HG03469 (cell line): ENCODE measurements at regions not wholly inside any gene's neighbourhood (a gene's known extent, or its start where the extent isn't known, plus 50 kb on each side); places are given as distances from the start of the nearest gene placed in this dataset.
A peak's percentile ranks its signal among the peaks of the same experiment; 100 is the strongest.
"Not testable (repeated sequence)": the region's sequence is repeated elsewhere in the genome, so short reads cannot be mapped to it uniquely, and the experiment has no call there.

ENCODE experiments used
- ATAC-seq: cut with Tn5 transposase; IDR thresholded peaks from one replicate; pipeline ENCODE4 v1.9.1; 2021; ENCODE audit warnings: mild to moderate bottlenecking, moderate library complexity, moderate number of reproducible peaks; ENCODE audit not compliant: unreplicated experiment

DNA sequence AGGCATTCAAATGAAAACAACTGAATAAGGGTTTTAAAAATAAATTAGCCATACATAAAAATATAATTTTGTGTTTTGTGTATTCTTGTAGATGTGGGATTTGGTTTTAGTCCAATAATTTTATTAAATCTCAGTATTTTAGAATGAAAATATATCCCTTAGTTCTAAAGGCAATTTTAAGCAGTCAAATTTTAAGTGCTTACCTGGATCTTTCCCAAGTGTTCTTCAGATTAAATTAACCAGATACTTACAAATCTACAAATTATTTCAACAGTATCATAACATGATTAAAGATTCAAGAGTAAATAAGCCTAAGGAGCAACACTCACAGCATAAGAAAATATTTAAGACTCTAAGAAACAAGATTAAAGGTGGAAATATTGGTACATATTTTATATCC, 275.0 kb upstream of the RBMS3 start:
- no peak for ATAC-seq

DNA sequence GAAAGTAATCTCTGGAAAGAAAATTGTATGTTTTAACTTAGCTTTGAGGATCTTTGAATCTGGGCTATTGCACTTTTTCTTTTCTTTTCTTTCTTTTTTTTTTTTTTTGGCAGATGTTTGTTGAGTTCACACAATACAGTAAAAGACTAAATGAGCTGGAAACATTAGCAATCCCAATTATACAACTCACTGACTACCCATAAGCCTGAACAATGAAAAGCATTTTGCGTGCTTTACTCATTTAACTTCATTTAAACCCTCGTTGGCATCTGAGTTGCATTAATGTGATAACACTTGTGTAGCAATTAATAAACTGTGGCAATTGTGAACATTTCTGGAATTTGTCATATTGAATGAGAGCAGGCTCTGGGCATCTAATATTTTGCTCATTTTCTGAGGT, 269.4 kb upstream of the RBMS3 start:
- no peak for ATAC-seq

DNA sequence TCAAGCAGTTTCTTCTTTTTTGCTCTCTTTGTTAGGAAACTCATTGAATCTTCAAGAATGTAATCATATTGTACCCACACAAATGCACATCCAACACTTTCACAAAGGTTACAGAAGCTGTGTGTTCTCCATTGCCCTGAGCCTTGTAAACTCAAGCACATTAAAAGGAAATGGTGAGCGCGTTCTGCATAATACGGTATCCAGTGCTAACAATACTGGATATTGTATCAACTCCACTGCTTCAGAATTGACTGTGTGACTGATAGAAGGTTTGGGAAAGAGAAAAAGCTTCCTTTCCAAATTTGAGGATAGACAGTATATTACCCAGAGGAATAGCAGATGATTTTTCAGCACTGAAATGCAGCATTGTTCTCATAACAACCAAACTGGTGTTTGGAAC, 268.9 kb upstream of the RBMS3 start:
- no peak for ATAC-seq

DNA sequence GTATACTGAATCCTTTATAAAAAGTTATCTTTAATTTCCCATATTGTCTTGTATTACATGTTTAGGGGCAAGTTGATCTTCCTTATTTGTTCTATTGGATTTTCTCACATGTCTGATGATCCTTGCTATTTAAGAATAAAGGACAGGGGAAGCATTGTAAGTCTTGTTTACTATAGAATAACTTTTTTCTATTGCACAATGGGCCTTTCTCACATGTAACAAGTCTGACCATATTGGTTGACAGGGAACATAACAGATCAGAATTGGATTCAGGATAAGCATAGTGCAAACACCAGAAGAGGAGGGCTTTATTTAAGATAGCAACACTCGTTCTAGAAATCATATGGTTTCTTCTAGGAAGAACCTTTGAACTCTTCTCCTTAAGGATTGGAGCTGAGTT, 257.9 kb upstream of the RBMS3 start:
- no peak for ATAC-seq

DNA sequence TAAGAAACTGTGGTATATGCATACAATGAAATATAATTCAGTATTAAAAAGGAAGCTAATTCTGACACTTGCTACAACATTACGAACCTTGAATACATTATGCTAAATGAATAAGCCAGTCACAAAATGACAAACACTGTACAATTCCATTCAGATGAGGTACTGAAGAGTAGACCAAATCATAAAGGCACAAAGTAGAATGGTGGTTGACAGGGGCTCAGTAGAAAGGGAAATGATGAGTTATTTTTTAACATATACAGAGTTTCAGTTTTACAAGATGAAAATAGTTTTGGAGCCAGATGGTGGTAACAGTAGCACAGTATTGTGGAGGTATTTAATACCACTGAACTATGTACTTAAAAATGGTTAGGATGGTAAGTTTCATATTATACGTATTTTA, 254.6 kb upstream of the RBMS3 start:
- ATAC-seq = peak; percentile 98

DNA sequence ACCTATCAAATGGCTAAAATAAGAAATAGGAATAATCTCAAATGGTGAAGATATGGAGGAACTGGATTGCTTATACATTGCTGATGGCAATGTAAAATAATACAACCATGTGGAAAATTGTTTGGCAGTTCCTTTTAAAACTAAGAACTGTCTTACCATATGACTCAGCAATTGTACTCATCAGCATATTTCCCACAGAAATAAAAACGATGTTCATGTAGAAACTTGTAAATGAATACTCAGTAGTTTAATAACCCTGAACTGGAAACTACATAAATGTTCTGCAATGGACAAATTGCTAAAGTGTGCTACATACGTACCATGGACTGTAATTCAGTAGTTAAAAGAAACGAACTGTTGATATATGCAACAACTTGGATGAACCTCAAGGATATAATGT, 253.9 kb upstream of the RBMS3 start:
- ATAC-seq = peak; percentile 28

DNA sequence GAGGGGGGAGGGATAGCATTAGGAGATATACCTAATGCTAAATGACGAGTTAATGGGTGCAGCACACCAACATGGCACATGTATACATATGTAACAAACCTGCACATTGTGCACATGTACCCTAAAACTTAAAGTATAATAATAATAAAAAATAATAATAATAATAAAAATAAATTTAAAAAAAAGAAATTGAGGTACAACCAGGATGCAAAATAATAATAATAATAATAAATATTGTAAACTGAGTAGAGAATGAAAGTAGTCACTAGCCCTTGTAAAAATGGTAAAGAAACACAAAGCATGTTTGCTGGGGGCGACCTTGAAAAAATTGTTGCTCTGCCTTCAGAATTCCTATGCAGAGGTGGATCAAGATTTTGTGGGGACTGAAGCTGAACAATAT, 249.7 kb upstream of the RBMS3 start:
- not testable (repeated sequence) for ATAC-seq

DNA sequence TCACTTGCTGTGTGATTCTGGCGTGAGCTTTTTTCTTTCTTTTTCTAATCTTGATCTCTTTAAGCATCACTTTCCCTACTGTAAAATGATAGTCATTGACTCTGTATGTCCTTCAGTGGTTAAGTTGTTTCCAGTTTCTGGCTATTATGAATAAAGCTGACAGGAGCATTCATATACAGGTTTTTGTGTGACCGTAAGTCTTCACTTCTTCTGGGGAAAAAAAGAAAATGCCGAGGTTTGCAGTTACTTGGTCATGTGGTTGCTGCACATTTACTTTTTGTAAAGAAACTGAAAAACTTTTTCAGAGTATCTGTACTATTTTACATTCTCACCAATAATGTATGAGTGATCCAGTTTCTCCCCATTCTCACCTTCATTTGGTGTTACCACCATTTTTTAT, 247.4 kb upstream of the RBMS3 start:
- no peak for ATAC-seq

DNA sequence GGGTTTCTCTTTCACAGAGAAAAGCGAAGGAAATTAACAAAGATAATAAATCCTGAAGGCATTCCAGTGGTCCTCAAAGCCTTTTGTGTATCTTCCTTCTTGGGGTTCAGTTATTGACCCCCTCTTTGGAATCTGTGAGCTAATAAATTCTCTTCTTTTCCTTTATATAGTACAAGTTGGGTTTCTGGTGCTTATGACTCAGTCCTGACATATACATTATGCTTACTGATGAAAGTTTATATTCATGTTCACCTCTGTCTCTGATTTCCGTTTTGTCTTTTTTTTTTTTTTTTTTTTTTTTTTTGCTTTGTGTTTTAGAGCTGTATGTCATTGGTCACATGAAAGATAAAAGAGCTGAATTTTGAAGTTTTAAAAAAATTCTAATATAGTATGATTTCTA, 230.7 kb upstream of the RBMS3 start:
- no peak for ATAC-seq

DNA sequence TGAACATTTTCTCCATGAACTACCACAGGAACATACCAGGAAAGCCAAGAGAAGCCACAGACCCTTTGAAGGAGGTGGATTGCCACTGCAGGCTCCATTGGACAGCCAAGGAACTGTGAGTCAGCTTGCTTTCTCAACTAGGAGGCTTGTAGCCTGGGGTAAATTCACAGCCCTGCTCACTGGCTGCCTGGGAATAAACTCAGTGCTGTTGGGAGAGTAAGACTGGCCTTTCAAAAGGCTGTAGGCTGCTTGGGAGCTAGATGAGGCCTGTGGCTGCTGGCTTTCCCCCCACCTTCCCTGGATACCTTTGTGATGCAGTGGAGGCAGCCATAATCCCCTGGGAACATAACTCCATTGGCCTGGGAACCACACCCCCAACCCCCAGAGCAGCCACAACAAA, 223.5 kb upstream of the RBMS3 start:
- ATAC-seq = no peak

DNA sequence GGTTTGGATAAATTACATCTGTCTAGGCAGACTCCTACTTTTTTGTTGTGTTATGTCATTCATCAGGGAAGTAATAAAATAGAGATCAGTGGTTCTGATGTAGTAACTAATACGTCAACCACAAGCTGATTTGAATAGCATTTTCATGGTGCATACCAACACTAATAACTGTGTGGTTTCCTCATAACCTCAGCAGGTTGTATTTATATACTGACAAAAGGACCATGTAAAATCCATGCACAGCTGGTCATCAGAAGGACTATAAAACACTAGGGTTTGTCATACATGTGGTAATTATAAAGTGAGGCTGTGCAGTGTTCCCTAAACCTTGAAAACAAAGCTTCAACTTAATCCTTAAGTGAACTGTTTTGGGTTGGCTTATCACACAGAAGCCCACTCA, 216.8 kb upstream of the RBMS3 start:
- ATAC-seq = no peak

DNA sequence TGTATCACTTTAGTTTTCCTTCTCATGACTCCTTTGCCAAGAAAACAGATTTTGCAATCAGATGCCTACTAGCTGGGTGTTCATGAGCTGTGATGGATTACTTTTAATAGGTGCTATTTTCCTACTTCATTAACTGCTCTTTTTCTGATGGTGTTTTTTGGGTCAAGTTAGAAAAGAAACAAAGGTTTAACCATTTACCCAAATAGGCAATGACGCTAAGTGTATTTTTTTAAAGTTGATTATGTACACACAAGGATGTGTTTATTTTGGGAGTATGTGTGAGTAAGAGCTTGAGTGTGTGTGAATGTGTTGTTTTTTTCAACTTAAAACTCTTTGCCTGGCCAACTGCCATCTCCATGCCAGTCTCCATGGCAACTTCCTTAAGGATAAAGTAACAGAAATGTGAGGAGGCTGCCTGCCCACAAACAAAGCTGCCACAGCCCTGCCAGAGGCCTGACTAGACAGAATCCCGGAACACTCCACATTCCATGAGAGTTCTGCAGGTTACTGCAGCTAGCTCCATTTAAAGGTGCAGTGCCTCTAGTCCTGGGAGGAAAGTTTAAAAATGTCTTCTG, 215.6 kb upstream of the RBMS3 start:
- ATAC-seq = no peak

DNA sequence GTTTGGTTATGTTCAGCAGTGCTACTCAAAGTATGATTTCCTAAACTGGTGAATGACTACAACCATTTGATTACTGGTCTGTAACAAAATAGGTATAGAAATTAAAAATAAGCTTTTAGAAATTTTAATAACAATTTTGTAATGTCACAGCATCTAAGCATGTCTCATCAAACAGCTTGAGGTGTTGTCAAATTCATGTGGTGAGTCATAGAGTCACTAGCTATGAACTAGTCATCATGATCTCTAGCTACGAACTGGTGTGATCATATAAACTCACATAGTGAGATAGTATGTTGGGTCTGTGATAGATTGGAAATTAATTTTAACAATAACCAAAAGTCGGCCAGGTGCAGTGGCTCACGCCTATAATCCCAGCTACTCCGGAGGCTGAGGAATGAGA, 213.9 kb upstream of the RBMS3 start:
- ATAC-seq = no peak

DNA sequence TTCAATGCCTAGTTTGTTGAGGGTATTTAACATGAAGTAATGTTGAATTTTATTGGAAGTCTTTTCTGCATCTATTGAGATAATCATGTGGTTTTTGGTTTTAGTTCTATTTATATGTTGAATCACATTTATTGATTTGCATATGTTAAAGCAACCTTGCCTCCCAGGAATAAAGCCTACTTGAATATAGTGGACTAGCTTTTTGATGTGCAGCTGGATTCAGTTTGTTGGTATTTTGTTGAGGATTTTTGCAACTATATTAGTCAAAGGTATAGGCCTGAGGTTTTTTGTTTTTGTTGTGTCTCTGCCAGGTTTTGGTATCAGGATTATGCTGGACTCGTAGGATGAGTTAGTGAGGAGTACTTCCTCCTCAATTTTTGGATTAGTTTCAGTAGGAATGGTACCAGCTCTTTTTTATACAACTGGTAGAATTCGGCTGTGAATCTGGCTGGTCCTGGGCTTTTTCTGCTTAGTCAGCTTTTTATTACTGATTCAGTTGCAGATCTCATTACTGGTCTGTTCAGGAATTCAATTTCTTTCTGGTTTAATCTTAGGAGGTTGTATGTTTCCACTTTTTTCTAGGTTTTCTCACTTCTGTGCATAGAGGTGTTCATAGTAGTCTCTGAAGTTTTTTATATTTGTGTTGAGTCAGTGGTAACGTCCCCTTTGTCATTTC, 209.8 kb upstream of the RBMS3 start:
- ATAC-seq = no peak

DNA sequence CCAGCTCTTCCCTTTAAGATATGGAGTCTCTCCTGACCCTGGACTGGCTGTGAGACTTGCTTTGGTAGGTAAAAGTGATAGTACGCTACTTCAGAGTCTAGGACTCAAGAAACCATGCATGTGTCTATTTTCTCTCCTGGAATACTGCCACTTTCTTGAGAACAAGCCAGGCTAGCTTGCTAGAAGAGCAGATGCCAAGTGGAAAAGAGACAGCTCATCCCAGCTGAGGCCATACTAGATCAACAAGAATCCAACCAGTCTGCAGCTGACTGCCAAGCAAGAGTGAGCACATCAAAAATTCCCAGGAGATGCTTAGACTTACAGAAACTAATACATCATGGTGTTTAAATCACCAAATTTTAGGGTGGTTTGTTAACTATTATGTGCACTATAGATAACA, 208.3 kb upstream of the RBMS3 start:
- no peak for ATAC-seq

DNA sequence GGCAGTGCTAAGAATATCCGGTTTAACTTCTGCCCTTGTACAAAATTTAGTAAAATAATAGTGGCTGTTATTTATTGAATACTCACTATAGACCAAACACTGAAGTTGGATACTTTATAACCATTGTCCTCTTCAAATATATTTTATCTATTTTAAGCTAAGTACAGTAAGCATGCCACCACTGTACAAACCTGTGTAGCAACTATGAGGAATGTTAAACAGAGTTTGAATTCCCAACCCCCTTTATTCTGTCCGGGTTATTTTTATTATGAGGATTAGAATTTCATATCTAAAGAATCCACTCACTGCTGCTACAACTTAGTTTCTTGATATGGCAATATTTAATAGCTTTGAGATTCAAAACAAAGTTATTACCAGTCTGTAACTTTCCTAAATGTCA, 203.5 kb upstream of the RBMS3 start:
- ATAC-seq = no peak

DNA sequence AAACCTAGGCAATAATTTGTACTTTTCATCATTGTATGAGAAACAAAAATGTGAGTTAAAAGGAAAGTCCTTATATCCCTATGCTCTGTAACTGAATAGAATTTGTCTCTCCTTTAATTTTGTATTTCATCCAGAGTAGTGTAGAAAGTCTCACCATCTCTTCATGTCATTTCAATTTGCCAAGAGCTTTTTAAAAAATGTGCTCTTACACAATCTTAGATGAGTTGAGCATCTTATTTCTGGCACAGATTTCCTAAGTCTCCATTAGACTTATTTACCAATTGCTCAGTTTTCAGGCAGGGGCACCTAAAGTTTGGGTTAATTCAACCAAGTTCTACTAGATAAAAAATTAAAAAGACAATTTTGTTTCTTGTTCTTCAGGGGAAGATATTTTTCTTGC, 201.5 kb upstream of the RBMS3 start:
- no peak for ATAC-seq

DNA sequence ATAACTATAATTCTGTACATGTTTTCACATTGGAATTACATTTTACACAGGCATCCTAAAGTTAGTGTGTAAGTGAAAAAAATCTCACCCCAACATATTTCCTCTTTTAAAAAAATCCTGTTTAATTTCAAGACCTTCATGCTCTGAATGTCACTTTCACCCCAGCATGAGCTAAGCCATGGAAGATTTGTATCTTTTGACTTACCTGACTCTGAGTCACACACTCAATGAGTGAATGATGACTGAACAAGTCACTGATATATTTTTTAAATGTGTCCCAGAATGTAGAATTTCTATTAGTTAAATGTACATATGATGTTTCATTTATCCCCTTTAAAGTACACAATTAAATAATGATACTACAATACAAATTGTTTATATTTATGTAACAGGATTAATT, 199.9 kb upstream of the RBMS3 start:
- ATAC-seq = no peak

DNA sequence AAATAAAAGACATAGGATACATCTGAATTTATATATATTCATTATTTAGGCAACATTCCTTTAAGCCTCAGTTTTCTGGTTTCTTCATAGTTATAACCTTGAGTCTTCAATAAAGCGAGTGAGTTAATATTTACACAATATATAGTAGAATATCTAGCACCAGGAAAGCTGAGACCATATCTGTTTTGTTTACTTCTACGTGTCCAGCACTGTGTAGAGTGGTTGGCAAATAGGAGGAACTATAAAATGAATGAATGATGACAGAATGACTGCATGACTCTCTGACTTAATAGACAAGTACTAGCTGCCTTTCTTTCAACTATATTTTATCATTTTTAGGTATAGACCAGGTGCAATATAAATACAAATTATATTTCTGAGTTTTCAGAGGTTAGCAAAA, 197.8 kb upstream of the RBMS3 start:
- no peak for ATAC-seq

DNA sequence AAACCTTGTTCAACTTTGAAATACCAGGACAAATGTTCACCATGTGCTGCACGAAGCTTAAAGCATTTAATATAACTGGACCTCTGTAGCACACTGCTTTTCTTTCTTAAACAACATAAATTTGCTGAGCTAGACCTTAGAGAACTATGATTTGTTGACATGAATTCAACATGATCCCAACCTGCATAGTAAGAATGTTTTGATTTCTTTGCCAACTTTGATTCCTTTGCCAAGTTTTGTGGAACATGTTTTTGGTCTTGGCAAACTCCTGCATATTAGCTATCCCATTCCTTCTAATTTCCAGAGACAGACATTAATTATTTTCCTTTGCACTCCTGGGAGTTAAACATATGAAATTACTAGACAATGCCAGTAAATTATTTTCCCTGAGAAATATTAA, 197.2 kb upstream of the RBMS3 start:
- ATAC-seq = no peak

DNA sequence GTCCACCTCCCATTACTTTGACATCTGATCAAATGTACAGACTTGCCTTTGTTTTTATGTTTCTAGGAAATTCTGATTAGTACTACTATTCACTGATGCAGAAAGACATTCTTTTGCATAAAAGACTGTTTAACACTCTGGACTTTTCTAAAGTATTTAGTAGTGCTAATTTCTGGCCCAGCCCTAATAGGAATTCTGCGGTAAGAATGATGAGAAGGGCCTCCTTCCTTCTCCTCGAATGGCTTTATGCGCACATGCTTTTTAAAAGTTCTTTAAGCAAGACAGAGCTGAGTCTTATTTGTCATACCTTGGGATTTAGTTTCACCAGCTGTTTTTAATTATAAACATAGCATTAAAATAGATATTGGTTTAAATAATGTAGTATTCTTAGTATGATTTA, 192.3 kb upstream of the RBMS3 start:
- ATAC-seq = no peak

DNA sequence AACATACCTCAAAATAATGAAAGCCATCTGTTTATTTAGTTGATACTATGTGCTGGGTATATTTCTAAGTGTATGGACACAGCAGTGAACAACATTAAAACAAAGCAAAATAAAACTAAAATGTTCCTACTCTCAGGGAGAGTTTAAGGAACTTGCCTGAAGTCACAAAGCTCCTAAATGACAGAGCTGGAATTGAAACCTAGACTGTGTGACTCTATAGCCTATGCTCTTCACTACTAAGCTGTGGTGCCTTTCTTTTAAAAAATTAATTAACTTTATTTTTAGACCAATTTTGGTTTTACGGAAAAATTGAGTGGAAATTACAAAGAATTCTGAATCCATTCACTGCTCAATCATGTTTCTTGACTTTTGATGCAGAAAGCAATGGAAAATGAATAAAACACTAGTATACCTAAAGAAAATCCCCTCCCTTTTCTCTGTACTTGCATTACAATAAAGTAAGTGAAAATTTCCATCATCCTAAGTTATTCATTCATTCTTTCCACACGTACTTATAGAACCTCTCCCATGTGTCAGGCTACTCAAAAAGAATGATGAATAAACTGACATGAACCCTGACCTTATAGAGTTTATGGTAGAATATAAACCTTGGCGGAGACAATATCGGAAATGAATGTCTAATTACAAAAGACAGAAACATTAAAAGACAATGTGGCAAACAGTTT, 189.8 kb upstream of the RBMS3 start:
- no peak for ATAC-seq
